ENCODE measurements at regions not wholly inside any gene's neighbourhood (a gene's known extent, or its start where the extent isn't known, plus 50 kb on each side); places are given as distances from the start of the nearest gene placed in this dataset.

- DNase-seq (no peak), ATAC-seq (no peak)
- no peaks in the 10 kb centered on the region for H3K9me3 ChIP-seq
- H3K4me3 ChIP-seq: no peak overlapping the region
- intact Hi-C loops (cut with DNase I): no loop called here
- no peak overlapping the region for H3K27ac ChIP-seq
- no peaks in the 10 kb centered on the region for H3K4me1 ChIP-seq
- TF ChIP-seq POLR2A (IDR thresholded peaks at IDR 0.05): no peak
- TF ChIP-seq CTCF (IDR thresholded peaks at IDR 0.05): no peak
- WGBS, 2 donors: 77 to 90% methylated on average over 2 of the region's 2 CpGs
- no peaks in the 10 kb centered on the region for H3K27me3 ChIP-seq
- H3K36me3 ChIP-seq (replicated peaks in 1 of 2; ENCODE audit: insufficient read depth in 1 of 2, low read depth in 2 of 2): no peaks in the 10 kb centered on the region
These were observed 240.3 kb downstream of the SPRY2 start for GRCh38 chr13:80100636-80101035.

GRCh38 chr13:80097561-80097960 lies 243.4 kb downstream of the SPRY2 start:
- TF ChIP-seq POLR2A (IDR thresholded peaks at IDR 0.05) (no peak), CTCF (IDR thresholded peaks at IDR 0.05) (no peak)
- no peak for DNase-seq
- Histone ChIP-seq H3K4me1 (no peaks in the 10 kb centered on the region), H3K27me3 (no peaks in the 10 kb centered on the region), H3K36me3 (replicated peaks in 1 of 2; ENCODE audit: insufficient read depth in 1 of 2, low read depth in 2 of 2) (no peaks in the 10 kb centered on the region), H3K27ac (no peak overlapping the region), H3K4me3 (no peak overlapping the region), H3K9me3 (no peaks in the 10 kb centered on the region)
- 96 to 98% methylated on average over 2 of the region's 2 CpGs for WGBS, 2 donors
- intact Hi-C loops (cut with DNase I): no loop called here
- no peak for ATAC-seq

GRCh38 chr13:80096383-80096782 lies 244.5 kb downstream of the SPRY2 start:
- ATAC-seq: no peak
- DNase-seq: no peak
- Histone ChIP-seq H3K9me3 (no peaks in the 10 kb centered on the region), H3K27me3 (no peaks in the 10 kb centered on the region), H3K36me3 (replicated peaks in 1 of 2; ENCODE audit: insufficient read depth in 1 of 2, low read depth in 2 of 2) (no peaks in the 10 kb centered on the region), H3K27ac (no peak overlapping the region), H3K4me1 (no peaks in the 10 kb centered on the region), H3K4me3 (no peak overlapping the region)
- intact Hi-C loops (cut with DNase I): no loop called here
- no peak for TF ChIP-seq CTCF (IDR thresholded peaks at IDR 0.05)
- WGBS, 2 donors: 46 to 50% methylated on average over 2 of the region's 2 CpGs

GRCh38 chr13:80094526-80094925 lies 246.4 kb downstream of the SPRY2 start:
- Histone ChIP-seq H3K4me3 (no peak overlapping the region), H3K36me3 (replicated peaks in 1 of 2; ENCODE audit: insufficient read depth in 1 of 2, low read depth in 2 of 2) (no peaks in the 10 kb centered on the region), H3K27ac (no peak overlapping the region), H3K4me1 (no peaks in the 10 kb centered on the region), H3K9me3 (no peaks in the 10 kb centered on the region), H3K27me3 (no peaks in the 10 kb centered on the region)
- ATAC-seq (no peak), DNase-seq (no peak)
- 66 to 68% methylated on average over 1 of the region's 1 CpG for WGBS, 2 donors
- no peak for TF ChIP-seq POLR2A (IDR thresholded peaks at IDR 0.05)
- TF ChIP-seq CTCF (IDR thresholded peaks at IDR 0.05): no peak
- intact Hi-C loops (cut with DNase I): no loop called here

GRCh38 chr13:80093888-80094287 lies 247.0 kb downstream of the SPRY2 start:
- H3K36me3 ChIP-seq (replicated peaks in 1 of 2; ENCODE audit: insufficient read depth in 1 of 2, low read depth in 2 of 2): no peaks in the 10 kb centered on the region
- TF ChIP-seq POLR2A (IDR thresholded peaks at IDR 0.05) (no peak), CTCF (IDR thresholded peaks at IDR 0.05) (no peak)
- no peak overlapping the region for H3K4me3 ChIP-seq
- WGBS, 2 donors: 77 to 86% methylated on average over 8 to 10 of the region's 10 CpGs
- H3K4me1 ChIP-seq: no peaks in the 10 kb centered on the region
- intact Hi-C loops (cut with DNase I): no loop called here
- DNase-seq: no peak
- H3K9me3 ChIP-seq: no peaks in the 10 kb centered on the region
- H3K27me3 ChIP-seq: no peaks in the 10 kb centered on the region
- no peak for ATAC-seq
- H3K27ac ChIP-seq: no peak overlapping the region
